Activated CD4-positive, CD25-positive, alpha-beta regulatory T cell treated with anti-CD3 and anti-CD28 coated beads, Interleukin-2, amount 50 U/mL, for 72 hours (primary cell): ENCODE measurements at regions not wholly inside any gene's neighbourhood (a gene's known extent, or its start where the extent isn't known, plus 50 kb on each side); places are given as distances from the start of the nearest gene placed in this dataset.

Experiments
- DNase-seq: peaks from one replicate; pipeline ENCODE4 v3.0.0; 2021

GRCh38 chr16:5446623-5447240, 349.1 kb upstream of the EEF2KMT start:
- no peak for DNase-seq

- DNase-seq, result no peak
Measured at GRCh38 chr16:5444189-5444588, 346.6 kb upstream of the EEF2KMT start.

DNA sequence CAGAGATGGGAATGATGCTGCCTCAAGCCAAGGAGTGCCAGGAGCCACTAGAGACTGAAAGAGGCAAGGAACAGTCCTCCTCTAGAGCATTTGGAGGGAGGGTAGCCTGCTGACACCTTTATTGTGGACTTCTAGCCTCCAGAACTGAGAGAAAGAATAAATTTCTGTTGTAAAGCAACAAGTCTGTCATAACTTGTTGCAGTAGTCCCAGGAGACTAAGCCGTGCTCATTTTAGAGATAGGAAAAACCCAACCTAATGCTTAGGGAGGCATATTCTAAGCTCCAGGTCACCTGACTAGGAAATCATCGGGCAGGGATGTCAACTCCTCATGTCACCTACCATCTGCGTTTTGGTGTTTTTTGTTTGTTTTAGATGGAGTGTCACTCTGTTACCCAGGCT, 345.4 kb upstream of the EEF2KMT start:
- no peak for DNase-seq

- no peak for DNase-seq
Measured at GRCh38 chr16:5442054-5442453, 344.5 kb upstream of the EEF2KMT start.

DNA sequence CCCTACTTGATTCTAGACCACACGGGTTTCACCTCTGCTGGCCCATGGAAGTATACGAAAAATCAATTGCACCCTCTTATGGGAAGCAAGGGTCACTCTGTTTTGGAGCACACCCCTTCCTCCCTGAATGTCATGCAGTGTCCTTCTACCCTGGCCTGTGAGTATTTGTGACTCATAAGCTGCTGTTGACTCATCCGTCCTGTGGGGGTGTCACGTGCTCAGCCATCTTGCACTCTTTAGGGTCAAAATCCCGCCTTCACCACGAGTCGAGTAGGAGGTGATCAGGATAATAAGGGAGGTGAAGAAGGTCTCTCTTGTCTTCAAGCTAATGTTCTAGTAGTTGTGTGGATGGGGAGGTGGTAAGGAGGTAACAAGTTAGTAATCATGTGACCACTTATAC, 341.0 kb upstream of the EEF2KMT start:
- DNase-seq, result no peak

GRCh38 chr16:5433587-5433986, 336.0 kb upstream of the EEF2KMT start:
- no peak for DNase-seq

GRCh38 chr16:5432166-5432565, 334.6 kb upstream of the EEF2KMT start:
- DNase-seq, result no peak

DNA sequence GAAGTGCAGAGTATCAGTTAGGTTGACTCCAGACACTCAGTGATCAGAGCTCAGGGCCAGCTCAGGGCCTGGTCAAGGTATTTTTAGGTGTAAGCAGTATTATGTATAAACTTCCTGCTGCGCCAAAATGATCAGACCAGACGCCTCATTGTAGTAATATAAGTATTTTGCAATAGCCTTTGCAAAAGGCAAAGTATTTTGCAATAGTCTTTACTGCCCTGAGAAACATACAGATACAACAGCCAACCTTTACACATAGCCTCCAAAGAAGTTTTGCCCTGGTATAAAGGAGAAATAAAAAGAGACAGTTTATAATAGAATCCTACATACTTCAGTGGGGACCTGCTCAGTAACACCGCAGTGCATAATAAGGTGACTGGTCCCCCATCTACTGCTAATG, 333.0 kb upstream of the EEF2KMT start:
- DNase-seq, result no peak

DNA sequence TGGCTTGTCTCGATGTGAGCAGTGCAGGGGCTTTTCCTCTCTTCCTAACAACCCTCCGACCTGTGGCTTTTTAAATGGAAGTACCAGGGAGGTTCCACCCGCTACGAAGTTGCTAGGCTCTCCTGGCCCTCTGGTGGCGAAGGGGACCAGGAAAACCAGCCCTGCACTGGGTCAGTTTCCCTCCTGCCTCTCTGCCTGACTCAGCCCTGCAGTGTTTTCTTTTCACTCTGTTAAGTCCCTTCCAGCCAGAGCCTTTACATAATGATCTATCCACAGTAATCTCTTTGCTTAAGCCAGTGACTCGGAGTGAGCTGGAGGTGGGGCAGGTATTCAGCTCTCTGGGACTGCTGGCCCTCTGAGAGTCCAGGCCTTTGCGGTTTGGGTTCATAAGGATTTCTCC, 331.3 kb upstream of the EEF2KMT start:
- DNase-seq, result no peak

GRCh38 chr16:5427571-5427970, 330.0 kb upstream of the EEF2KMT start:
- DNase-seq, result no peak

- no peak for DNase-seq
Measured at GRCh38 chr16:5422643-5423496, 325.3 kb upstream of the EEF2KMT start.

GRCh38 chr16:5422047-5422446, 324.5 kb upstream of the EEF2KMT start:
- no peak for DNase-seq

DNA sequence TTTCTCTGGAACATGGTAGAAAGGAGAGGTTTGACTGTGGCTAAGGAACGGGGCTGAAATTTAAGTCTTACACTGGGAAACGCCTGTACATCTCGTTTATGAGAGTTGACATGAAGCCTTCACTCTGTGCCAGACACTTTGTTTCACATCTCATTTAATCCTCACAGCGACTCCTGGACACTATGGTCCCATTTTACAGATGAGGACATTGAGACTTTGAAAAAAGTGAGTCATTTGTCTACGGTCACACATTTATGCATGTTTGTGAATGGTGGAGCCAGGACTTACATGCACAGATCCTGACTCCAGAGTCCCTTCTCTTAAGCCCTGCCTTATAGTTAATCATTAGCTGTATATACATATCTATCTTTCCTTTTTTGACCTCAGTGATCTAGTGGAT, 318.4 kb upstream of the EEF2KMT start:
- DNase-seq, result no peak

GRCh38 chr16:5415123-5415522, 317.5 kb upstream of the EEF2KMT start:
- no peak for DNase-seq

DNA sequence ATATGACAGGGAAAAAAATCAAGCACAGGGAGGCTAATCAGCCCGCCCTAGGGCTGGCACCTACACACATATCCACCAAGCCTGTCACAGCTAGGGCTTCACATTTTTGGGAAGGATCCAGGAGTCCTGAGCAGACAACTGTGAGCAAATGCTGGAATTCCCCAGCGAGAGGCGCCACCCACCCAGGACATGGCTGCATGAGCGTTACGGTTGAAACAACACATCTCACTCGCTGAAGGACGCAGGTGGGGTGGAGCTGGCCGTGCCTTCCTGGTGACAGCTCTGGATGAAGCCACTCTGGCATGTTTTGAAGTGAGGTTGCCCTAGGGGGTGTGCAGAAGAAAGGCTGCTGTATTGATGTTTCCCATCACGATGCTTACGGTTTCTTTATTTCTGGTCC, 315.1 kb upstream of the EEF2KMT start:
- no peak for DNase-seq

DNA sequence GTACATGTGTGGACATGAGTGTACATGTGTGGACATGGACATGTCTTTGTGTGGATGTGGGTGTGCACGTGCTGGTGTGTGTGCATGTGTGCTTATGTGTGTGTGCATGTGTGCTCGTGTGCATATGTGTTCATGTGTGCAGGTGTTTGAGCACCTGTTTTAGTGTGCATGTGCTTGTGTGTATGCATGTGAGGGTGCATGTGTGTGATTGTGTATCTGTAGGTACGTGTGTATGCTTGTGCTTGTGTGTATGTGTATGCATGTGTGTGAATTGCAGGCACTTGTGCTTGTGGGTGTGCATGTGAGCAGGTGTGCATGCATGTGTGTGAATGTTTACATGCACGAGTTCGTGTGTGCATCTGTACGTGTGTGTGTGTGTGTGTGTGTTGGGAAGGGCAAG, 300.6 kb upstream of the EEF2KMT start:
- no peak for DNase-seq

- DNase-seq, result no peak
Measured at GRCh38 chr16:5396880-5397279, 299.3 kb upstream of the EEF2KMT start.

GRCh38 chr16:5393070-5393469, 295.5 kb upstream of the EEF2KMT start:
- no peak for DNase-seq

GRCh38 chr16:5386989-5387388, 289.4 kb upstream of the EEF2KMT start:
- DNase-seq, result no peak

DNA sequence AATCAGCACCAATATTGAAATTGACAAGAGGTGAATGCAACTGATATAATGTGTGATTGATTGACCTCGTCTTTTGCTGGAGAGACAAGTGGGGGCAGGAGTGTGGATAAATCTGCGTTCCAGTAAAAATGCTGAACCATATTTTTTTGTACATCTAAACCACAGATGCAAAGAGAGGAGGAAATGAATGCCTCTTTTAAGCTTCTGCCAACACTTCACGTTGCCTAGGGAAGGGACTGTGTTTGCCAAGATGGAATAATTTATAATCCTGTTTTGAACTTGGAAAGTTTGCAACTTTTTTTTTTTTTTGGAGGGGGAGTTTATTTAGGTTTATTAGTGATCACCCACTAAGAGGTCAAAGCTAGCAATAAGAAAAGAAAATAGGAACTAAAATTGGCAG, 288.2 kb upstream of the EEF2KMT start:
- no peak for DNase-seq

DNA sequence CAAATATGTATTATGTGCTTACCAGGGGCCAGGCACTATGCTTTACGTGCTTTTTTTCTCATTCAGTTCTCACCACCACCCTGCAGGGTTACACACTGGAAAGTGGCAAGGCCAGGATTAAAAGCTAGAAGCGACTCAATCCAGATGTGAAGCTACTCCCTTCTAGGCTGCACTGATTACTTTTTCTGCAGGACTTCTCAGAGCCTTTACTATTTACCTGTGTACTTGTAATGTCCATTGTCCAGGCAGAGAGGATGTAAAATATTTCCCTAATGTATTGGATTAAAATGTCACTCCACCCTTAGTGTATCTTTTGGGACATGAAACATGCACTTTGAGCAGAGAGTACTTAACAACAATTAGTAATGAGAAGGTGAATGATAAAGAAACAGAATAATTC, 287.5 kb upstream of the EEF2KMT start:
- DNase-seq, result no peak

DNA sequence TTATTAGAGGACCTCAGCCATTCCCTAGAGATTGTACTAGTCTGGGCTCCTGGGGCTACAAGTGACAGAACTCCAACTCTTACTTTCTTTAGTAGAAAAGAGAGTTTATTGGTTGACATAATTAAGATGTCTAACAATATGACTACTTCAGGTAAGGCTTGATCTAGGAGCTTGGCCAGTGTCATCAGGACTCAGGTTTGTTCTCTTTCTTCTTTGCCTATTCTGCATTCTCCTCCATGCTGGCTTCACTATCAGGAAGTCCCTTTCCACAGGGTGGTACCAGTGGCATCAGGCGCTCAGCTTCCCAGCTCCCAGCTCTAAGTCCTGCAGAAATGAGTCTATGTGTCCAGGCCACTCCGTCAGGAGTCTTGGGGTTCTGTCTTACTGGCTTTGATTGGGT, 286.1 kb upstream of the EEF2KMT start:
- no peak for DNase-seq

DNA sequence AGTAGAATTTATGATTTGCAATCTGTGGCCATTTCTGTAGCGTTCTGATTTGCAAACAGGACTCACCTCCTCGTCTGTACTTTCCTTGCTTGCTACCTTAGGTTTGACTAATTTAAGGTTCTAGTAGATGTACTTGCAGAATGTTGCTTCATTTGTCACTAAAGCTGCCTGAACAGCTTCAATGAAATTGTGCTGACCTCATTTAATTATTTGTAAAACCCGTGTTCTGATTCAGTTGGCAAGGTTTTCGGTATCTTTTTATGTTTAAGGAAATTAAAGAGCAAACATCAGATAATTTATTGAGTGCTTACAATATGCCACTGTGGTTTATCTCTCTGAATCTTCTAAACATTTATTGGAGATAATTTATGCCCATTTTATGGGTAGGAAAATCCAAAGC, 284.9 kb upstream of the EEF2KMT start:
- DNase-seq, result no peak

DNA sequence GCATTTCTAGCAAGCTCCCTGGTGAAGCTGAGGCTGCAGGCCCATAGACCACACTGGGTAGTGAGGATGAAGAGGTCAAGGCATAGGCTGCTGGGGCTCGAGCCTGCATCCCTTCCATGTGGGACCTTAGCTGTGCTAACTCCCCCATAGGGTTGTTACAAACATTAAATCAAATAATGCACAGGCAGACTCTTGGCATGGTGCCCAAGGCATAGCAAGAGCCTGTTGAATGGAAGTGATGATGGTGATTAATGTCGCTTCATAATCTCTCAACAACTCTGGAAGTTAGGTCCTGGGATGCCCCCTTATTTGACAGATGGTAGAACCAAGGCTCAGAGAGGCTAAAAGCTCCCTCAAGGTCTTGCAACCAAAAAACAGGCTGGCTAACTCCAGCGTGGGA, 283.9 kb upstream of the EEF2KMT start:
- no peak for DNase-seq

- no peak for DNase-seq
Measured at GRCh38 chr16:5379954-5380353, 282.4 kb upstream of the EEF2KMT start.
